ENCODE measurements at regions not wholly inside any gene's neighbourhood (a gene's known extent, or its start where the extent isn't known, plus 50 kb on each side); places are given as distances from the start of the nearest gene placed in this dataset.
"Not testable (repeated sequence)": the region's sequence is repeated elsewhere in the genome, so short reads cannot be mapped to it uniquely, and the experiment has no call there.

DNA sequence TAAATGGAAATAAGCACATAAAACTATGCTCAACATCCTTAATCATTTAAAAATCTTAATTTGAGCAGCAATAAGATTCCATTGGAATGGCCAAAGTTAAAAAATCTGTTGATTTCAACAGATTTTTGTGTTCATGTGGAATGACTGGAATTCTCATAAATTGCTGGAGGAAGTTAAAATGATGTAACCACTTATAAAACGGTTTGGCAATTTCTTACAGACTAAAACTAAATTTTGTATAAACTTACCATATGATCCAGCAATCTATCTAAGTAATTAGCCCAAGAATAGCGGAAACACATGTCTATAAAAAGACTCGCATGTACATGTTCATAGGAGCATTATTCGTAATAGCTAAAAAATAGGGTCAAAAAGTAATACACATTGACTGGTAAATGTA lies 1713.6 kb downstream of the SI start:
- TF ChIP-seq, protein P1, sequence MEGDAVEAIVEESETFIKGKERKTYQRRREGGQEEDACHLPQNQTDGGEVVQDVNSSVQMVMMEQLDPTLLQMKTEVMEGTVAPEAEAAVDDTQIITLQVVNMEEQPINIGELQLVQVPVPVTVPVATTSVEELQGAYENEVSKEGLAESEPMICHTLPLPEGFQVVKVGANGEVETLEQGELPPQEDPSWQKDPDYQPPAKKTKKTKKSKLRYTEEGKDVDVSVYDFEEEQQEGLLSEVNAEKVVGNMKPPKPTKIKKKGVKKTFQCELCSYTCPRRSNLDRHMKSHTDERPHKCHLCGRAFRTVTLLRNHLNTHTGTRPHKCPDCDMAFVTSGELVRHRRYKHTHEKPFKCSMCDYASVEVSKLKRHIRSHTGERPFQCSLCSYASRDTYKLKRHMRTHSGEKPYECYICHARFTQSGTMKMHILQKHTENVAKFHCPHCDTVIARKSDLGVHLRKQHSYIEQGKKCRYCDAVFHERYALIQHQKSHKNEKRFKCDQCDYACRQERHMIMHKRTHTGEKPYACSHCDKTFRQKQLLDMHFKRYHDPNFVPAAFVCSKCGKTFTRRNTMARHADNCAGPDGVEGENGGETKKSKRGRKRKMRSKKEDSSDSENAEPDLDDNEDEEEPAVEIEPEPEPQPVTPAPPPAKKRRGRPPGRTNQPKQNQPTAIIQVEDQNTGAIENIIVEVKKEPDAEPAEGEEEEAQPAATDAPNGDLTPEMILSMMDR (conservative IDR thresholded peaks at IDR 0.05): no peak

DNA sequence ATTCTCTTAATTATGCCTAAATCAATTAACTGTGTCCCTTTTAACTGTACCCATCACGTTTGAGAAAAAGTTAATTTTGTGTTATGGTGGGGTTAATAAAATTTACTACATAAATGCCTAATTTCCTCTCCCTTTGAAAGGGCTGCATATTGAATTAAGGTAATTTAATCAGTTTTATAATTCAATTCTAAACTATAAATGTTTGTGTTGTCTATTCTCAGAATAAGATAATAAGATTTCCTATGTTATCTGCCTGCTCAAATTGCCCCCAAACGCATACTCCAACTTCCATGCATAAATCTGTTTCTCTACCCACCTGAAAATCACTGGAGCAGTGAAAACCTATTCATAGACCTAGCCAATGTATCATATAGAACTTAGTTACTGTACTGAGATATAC lies 1716.1 kb downstream of the SI start:
- WGBS, 2 experiments (ENCODE audit: insufficient coverage in 1 of 2, insufficient read length in 1 of 2): 100% methylated on average over 1 of the region's 2 CpGs; no CpG with 5 or more reads in 1 of the 2 experiments
- H3K36me3 ChIP-seq (ENCODE audit: control insufficient read depth, insufficient read depth, low read length): no peaks in the 10 kb centered on the region
- Mint-ChIP-seq H3K27me3 (ENCODE audit: insufficient read depth) (no peaks in the 10 kb centered on the region), H3K9me3 (no peaks in the 10 kb centered on the region), H3K4me1 (no peaks in the 10 kb centered on the region), H3K36me3 (ENCODE audit: low read depth) (no peaks in the 10 kb centered on the region), H3K4me3 (no peak overlapping the region), H3K27ac (no peak overlapping the region)
- TF ChIP-seq, protein P1 (conservative IDR thresholded peaks at IDR 0.05): no peak
- H3K27ac ChIP-seq (ENCODE audit: low read depth, low read length): no peak overlapping the region
- DNase-seq: no peak
- H3K9ac ChIP-seq (ENCODE audit: extremely low read depth, low read length, poor library complexity, severe bottlenecking): no peak overlapping the region
- H3K9me3 ChIP-seq (ENCODE audit: control insufficient read depth, low read length): no peaks in the 10 kb centered on the region
- no peak overlapping the region for H3K4me3 ChIP-seq (ENCODE audit: low read length)
- no peaks in the 10 kb centered on the region for H3K27me3 ChIP-seq (ENCODE audit: control insufficient read depth, insufficient read depth, low read length, poor library complexity, severe bottlenecking)
- no peaks in the 10 kb centered on the region for H3K4me1 ChIP-seq (ENCODE audit: control insufficient read depth, insufficient read depth, low read length)

More for the DNA sequence above, 1713.6 kb downstream of the SI start:
- no peak overlapping the region for H3K9ac ChIP-seq (ENCODE audit: extremely low read depth, low read length, poor library complexity, severe bottlenecking)
- 40 to 79% methylated on average over 1 to 4 of the region's 4 CpGs for WGBS, 2 experiments (ENCODE audit: insufficient coverage in 1 of 2, insufficient read length in 1 of 2)
- H3K27ac ChIP-seq (ENCODE audit: low read depth, low read length): no peak overlapping the region
- H3K36me3 ChIP-seq (ENCODE audit: control insufficient read depth, insufficient read depth, low read length): no peaks in the 10 kb centered on the region
- no peak for DNase-seq
- H3K27me3 ChIP-seq (ENCODE audit: control insufficient read depth, insufficient read depth, low read length, poor library complexity, severe bottlenecking): no peaks in the 10 kb centered on the region
- H3K36me3 Mint-ChIP-seq (ENCODE audit: low read depth): no peaks in the 10 kb centered on the region
- H3K4me1 ChIP-seq (ENCODE audit: control insufficient read depth, insufficient read depth, low read length): no peaks in the 10 kb centered on the region
- no peak overlapping the region for H3K4me3 ChIP-seq (ENCODE audit: low read length)
- no peaks in the 10 kb centered on the region for H3K4me1 Mint-ChIP-seq
- H3K9me3 Mint-ChIP-seq: peaks cover 3% of the 10 kb centered on the region
- H3K27ac Mint-ChIP-seq: no peak overlapping the region
- no peak overlapping the region for H3K4me3 Mint-ChIP-seq
- H3K9me3 ChIP-seq (ENCODE audit: control insufficient read depth, low read length): no peaks in the 10 kb centered on the region
- H3K27me3 Mint-ChIP-seq (ENCODE audit: insufficient read depth): no peaks in the 10 kb centered on the region

DNA sequence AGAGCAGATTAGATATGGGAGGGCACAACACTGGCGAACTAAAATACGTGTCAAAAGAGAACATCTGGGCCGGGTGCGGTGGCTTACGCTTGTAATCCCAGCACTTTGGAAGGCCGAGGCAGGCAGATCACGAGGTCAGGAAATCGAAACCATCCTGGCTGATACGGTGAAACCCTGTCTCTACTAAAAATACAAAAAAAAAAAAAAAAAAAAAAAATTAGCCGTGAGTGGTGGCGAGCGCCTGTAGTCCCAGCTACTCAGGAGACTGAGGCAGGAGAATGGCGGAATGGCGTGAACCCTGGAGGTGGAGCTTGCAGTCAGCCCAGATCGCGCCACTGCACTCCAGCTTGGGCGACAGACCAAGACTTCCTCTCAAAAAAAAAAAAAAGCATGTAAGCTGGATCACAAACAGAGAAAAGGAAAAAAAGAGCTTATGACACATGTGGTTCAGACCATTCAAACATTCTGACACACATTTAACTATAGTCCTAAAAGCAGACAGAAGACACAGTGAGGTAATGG lies 1716.9 kb downstream of the SI start:
- not testable (repeated sequence) for H3K27me3 Mint-ChIP-seq (ENCODE audit: insufficient read depth)
- WGBS, 2 experiments (ENCODE audit: insufficient coverage in 1 of 2, insufficient read length in 1 of 2): 97 to 100% methylated on average over 3 to 16 of the region's 17 CpGs

DNA sequence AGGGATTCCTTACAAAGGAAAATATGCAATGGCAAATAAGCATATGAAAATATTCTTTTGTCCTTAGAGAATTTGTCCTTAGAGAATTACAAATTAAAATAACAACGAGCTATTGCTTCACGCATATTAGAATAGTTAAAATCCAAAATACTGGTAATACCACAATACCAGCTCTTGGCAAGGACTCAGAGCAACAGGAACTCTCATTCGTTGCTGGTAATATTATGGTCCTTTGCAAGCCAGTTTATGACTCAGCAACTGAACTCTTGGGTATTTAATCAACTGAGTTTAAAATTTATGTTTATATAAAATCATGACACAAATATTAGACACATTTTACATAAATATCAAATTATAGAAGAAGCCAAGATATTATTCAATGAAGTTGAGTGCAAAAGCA lies 1730.4 kb downstream of the SI start:
- no peak for DNase-seq
- Mint-ChIP-seq H3K9me3 (peaks cover 2% of the 10 kb centered on the region), H3K27ac (no peak overlapping the region), H3K36me3 (ENCODE audit: low read depth) (no peaks in the 10 kb centered on the region), H3K4me1 (no peaks in the 10 kb centered on the region), H3K4me3 (no peak overlapping the region), H3K27me3 (ENCODE audit: insufficient read depth) (no peaks in the 10 kb centered on the region)
- 89 to 100% methylated on average over 1 to 3 of the region's 3 CpGs for WGBS, 2 experiments (ENCODE audit: insufficient coverage in 1 of 2, insufficient read length in 1 of 2)
- no peaks in the 10 kb centered on the region for H3K27me3 ChIP-seq (ENCODE audit: control insufficient read depth, insufficient read depth, low read length, poor library complexity, severe bottlenecking)
- H3K36me3 ChIP-seq (ENCODE audit: control insufficient read depth, insufficient read depth, low read length): no peaks in the 10 kb centered on the region
- TF ChIP-seq, protein P1 (conservative IDR thresholded peaks at IDR 0.05): no peak
- H3K9ac ChIP-seq (ENCODE audit: extremely low read depth, low read length, poor library complexity, severe bottlenecking): no peak overlapping the region
- H3K9me3 ChIP-seq (ENCODE audit: control insufficient read depth, low read length): no peaks in the 10 kb centered on the region
- no peak overlapping the region for H3K4me3 ChIP-seq (ENCODE audit: low read length)
- no peak overlapping the region for H3K27ac ChIP-seq (ENCODE audit: low read depth, low read length)
- no peaks in the 10 kb centered on the region for H3K4me1 ChIP-seq (ENCODE audit: control insufficient read depth, insufficient read depth, low read length)

More for the DNA sequence above, 1716.9 kb downstream of the SI start:
- H3K36me3 ChIP-seq (ENCODE audit: control insufficient read depth, insufficient read depth, low read length); H3K27ac ChIP-seq (ENCODE audit: low read depth, low read length); DNase-seq; H3K27ac Mint-ChIP-seq; H3K9me3 Mint-ChIP-seq; H3K4me1 Mint-ChIP-seq; H3K9ac ChIP-seq (ENCODE audit: extremely low read depth, low read length, poor library complexity, severe bottlenecking); H3K4me3 Mint-ChIP-seq; H3K4me3 ChIP-seq (ENCODE audit: low read length); H3K4me1 ChIP-seq (ENCODE audit: control insufficient read depth, insufficient read depth, low read length); H3K27me3 ChIP-seq (ENCODE audit: control insufficient read depth, insufficient read depth, low read length, poor library complexity, severe bottlenecking); H3K36me3 Mint-ChIP-seq (ENCODE audit: low read depth); H3K9me3 ChIP-seq (ENCODE audit: control insufficient read depth, low read length): not testable (repeated sequence)
